DMS53 (cell line): ENCODE measurements at regions not wholly inside any gene's neighbourhood (a gene's known extent, or its start where the extent isn't known, plus 50 kb on each side); places are given as distances from the start of the nearest gene placed in this dataset.
"Not testable (repeated sequence)": the region's sequence is repeated elsewhere in the genome, so short reads cannot be mapped to it uniquely, and the experiment has no call there.

Experiments used
- DNase-seq: peaks from one replicate; lab custom pipeline; 2025; lab: John Stamatoyannopoulos, UW

DNA sequence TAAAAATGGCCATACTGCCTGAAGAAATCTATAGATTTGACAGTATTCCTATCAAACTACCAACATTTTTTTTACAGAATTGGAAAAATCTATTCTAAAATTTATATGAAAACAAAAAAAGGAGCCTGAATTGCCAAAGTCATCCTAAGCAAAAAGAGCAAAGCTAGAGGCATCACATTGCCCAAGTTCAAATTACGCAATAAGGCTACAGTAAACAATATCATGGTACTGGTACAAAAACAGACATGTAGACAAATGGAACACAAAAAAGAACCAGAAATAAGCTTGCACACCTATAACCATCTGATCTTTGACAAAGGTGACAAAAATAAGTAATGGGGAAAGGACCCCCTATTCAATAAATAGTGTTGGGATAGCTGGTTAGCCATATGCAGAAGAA, 50.2 kb upstream of the THSD7B start:
- no peak for DNase-seq

DNA sequence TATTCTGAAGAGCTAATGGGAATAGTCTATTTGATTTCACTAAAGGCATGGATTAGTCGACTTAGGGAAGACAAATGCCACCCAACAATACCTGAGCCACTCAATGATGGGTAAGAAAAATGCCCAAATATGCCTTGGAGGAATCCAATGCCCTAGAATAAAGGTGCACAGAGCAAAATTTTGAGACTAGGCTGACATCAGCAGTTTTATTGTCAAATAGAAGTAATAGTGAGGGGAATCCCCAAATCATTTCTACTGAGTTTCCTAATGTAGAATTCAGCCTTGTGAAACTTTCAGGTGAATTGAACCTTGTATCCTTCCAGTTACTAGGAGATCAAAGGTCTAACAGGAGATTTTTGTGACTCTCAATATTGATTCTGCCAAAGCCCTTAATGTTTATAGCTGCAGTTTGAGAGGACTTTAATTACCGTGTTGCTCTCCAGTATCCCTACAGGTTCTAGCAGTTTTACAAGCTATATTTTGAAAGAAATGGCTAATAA, 50.8 kb upstream of the THSD7B start:
- no peak for DNase-seq

DNA sequence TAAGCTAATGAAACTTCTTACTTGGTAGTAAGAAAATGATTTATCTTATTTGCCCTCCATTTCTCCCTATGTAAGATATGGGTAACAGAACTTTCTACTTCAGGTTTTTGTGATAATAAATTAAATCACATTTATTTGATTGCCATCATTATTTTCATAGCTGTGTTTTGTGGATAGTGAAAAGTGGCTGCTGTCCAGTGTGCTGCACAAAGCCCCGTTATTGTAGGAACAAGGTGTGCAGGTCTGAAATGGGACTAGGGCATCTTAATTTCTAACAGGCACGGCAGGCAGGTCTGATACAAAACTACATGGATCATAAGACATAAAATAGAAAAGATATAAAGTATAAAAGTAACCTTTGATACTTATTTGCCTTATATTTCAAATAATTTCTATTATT, 51.6 kb upstream of the THSD7B start:
- no peak for DNase-seq

DNA sequence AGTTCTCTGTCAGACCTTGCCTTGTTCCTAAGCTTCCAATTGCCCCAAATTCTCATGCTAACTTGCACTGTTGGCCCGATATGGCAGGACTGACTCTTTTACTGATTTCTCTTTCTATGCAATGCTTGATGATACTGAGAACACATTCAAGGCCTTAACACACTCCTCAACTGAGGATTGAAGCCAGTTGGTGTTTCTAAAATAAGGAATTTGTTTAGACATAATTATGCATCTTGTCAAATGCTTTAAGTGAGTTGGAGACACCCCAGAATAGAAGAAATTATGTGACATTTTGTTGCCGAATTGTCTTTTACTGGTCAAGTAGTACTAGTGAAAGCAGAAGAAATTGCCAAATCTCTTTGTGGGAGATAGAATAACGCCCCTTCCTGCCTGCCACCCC, 60.0 kb upstream of the THSD7B start:
- DNase-seq = no peak

DNA sequence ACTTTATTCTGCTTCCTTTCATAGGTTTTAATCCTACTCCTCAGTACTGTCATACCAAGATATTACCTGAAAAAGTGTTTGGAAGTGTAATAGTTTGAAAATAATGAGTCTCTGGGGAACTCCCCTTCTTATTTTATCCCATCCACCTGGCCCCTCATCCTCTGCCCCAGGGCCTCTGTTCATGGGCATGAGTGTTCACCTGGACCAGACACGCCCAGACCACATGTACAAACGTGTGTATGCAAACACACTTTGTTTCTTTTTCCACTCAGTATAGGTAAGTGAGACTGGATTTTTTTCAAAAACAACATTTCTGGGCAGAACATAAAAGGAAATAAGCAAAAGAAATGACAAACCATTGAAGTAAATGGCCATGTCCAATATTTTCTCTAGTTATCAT, 62.1 kb upstream of the THSD7B start:
- no peak for DNase-seq

DNA sequence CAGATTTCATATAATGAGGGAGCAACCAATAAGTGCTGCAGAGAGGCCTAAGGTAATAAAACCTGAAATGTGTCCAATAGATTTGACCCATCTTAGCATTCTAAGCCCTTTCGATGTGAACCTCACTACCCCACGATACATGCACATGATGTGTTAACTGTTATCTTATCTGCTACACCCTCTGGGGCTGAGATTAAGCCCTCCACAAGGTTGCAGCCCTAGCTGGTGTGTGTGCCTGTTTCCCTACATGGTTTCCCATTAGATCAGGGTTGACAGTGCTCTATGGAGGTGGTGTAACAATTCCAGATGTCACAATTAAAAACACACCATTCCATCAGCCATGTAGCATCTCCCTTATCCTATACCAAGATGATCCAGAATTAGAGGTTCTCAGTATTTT, 68.9 kb upstream of the THSD7B start:
- DNase-seq = no peak

DNA sequence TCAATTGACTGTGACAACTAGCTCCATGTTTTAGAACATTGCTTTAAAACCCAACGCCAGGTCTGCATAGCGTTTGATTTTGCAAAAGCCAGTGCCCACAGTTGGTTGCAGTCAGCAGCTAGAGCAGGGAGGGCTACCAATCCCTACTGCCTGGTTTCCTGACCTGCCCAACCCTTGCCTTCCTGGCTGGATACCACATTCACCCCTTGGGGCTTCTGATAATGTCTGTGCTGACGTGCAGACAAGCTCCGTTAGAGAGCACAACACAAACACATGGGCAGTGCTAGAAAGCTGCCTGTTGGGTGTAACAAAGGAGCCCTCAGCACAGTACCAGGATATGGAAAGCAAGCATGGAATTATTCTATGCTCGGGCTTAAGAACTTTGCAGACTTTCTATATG, 71.4 kb upstream of the THSD7B start:
- DNase-seq = no peak

DNA sequence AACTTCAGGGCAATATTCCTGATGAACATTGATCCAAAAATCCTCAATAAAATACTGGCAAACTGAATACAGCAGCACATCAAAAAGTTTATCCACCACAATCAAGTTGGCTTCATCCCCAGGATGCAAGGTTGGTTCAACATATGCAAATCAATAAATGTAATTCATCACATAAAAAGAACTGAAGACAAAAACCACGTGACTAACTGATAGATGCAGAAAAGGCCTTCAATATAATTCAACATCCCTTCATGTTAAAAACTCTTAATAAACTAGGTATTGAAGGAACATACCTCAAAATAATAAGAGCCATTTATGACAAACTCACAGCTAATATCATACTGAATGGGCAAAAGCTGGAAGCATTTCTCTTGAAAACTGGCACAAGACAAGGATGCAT, 85.3 kb upstream of the THSD7B start:
- not testable (repeated sequence) for DNase-seq

DNA sequence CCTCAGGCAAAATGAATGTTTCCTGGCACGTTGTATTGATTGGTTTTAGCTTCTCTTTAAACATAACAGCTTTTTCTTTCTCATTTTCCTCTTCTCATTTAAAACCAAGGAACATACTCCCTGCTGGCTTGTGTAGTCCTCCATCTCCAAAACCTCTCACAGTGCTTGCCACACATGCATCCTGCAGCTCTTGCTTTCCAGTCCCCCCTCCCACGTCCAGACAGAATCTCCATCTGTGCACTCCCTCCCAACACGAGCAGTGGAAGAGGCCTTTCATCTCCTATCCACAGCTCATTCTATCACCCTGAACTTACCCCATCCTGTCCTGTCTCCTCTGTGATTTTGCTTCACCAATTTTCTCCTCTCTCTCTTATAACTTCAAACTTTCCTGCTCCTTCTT, 99.6 kb upstream of the THSD7B start:
- no peak for DNase-seq

DNA sequence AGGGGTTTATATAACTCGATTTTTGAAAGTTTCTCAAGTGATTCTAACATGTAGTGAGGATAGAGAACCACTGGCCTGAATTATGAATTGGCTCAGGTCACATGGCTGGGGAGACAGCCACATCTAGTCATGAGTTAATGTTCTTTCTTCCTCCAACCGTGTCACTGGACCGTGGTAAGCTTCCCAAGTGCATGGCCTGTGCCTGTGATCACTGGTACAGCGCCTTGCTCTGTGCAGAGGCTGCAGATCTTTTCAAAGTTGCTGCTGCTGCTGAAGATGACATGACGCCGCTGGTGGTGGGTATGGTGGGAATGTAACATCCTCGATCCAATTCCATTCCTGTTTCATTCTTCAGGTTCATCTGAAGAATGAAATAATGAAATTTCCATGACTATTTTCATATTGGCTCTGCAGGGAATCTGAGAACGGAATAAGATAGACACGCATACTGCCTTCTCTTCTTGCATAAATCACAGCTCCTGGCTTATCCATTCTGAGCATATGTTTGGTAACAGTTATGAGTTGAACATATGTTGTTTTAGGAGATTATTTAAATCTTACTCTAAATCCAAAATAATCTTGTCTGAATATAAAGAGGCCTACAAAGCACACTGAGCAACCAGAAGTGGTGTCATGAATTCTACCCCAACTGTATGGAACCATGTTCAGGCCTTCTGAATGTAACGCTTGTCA, 100.5 kb upstream of the THSD7B start:
- no peak for DNase-seq

DNA sequence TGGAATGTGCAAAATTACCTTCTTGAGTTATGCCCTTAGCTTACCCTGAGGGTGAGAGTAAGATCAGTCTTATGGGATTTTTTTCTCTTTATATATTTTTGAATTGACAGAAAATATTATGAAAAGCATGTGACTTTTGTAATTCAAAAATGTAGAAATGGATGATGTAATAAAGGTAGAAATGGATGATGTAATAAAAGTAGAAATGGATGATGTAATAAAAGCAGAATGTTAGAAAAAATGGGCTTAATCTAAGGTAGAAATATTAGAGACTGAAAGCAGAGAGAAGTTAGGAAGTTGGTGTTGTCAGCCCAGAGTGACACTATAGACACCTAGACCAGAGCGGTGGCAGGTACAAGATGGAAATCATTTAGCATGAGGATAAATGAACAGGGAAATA, 107.1 kb upstream of the THSD7B start:
- no peak for DNase-seq

DNA sequence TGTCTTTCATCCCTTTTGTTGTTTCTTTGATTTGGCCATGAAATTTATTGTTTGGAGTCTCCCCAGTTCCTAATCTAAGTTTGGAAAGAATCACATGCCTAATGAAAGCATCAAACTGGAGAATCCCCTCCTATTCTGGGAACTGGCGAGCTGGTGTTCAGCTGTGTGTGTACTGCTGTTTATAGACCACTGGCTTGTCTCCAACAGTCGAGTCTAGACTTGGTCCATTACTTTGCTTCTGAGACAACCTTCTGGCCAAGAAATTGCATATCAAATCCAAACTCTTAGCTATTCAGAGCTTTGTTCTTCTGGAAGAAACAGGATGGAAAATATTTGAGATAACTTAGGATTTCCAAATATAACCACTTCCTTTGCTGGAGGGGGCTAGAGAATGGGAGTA, 111.5 kb upstream of the THSD7B start:
- no peak for DNase-seq

DNA sequence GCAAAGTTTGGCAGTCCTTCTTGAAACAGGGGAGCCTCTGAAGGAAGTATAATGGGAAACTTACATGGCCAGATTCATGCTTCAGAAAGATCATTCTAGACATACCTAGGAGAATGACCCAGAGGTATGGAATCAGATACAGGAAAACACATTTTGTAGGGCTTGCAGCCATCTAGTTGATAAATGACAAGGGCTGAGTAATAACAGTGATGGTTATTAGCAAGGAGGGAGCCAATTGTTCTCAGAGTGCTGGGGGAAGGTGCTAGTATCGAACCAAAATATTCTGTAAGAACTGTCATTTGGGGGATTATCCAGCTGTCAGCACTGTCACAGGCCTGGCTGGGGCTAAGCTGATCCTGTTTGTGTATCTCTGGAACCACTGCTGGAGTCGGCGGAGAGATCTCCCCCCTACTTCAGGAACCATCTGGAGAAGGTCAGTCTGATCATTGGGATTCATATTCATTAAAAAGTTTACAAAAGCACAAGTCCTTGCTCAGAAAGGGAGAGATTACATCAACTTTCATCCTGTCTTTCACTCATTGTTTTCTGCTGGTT, 113.8 kb upstream of the THSD7B start:
- DNase-seq = no peak

DNA sequence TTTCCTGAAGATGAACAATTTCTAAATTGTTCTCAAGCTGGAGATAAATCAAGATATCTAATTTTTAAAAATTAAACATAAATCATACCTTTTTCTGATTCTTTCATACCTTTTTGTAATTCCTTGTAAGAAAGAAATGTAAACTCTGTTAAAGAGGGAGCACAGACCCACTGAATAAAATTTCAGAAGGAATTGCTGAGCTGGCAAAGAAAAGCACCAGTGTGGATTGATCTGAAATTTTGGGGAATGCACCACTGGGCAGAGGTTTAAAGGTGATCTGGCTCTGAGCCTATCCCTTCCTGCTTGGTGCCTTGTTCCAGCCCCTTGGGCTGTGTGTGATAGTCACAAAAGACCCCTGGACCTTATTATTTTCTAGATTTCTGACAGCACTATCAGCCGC, 118.3 kb upstream of the THSD7B start:
- no peak for DNase-seq

DNA sequence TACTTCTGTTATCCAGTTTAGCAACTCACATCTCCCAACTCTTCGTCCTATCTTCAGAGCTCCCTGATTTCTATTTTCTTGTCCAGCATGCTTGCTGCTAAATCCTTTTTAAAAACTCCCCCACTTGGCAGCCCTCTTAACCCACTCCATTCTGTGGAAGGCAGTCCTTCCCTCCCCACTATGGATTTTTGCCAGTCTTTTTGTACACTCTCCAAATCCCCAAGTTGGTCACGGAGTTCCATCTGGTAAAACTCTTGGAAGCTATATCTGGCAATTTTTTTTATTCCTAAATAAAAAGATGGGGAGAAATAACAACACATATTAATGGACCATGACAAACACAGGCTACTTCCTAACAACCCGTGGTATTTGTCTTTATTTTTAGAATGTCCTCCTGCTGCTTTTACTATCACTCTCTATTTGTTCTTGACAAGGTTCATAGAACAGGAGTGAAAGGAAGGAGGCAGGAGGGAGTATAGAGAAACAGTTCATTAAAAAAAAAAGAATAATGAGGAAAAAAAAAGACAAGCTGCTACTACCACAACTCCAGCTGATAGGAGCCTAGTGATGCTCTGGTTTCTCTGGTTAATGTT, 120.0 kb upstream of the THSD7B start:
- no peak for DNase-seq

DNA sequence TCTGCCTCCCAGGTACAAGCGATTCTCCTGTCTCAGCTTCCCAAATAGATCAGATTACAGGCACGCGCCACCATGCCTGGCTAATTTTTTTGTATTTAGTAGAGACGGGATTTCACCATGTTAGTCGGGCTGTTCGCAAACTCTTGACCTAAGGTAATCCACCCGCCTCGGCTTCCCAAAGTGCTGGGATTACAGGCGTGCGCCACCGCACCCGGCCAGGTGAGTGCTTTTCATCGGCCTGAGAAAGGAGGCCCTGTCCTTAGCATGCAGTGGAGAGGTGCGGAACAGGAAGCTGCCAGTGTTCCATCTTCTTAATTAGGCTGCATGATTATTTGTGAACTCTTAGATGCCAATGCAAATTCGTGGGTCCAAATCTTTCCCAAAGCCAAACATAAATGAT, 125.7 kb upstream of the THSD7B start:
- DNase-seq = no peak

DNA sequence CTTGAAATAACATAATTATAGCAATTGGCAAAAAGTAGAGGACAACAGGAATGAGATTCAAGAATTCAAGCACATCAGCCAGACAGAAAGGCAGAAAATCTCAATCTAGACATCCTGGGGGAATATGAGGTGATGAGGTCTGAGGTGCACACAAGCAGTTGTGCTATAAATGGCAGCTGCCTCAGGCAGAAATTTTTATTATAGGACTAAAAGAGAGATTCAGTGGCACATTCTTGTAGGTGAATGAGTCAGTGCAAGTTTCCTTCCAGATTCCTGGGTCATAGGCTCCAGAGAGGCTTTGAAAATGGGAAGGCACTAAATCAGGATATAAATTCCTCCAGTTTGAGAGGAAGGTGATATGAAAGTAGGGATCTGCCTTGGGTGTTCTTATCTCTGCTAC, 127.2 kb upstream of the THSD7B start:
- no peak for DNase-seq

DNA sequence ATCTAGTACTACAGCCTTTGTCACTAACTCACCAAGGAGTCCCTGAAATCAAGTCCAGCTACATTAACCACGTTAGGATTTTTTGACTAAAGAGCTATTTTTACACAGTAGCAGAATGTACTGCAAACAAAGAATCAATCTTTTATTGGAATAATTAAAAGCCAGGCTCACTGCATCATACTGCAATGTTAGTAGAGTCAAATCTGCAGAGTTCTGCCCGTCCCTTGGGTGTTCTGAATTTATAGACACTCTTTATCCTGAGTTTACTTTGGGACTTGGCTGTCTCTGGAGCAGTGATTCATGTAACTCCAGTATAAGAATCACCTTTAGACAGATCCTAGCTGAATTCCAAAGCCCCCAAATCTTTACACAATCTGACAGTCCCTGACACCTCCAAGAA, 127.9 kb upstream of the THSD7B start:
- no peak for DNase-seq

DNA sequence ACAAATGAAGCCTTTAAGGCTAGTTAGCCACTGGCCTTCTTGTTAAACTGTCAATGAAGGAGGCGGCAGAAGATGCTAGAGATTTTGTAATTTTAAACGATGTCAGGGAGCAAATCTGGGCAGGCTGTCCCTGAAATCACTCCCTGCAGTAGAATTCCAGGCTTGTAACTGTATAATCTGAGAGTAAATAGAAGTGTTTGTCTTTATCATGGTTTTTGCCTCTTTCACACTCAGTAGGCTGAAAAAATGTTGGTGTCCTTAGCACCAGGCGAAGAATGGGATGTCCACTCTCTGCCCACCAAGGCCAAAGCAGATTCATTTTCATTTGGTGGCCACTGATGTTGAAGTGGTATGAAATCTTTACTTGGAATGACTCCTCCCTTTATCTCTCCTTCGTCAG, 136.9 kb upstream of the THSD7B start:
- no peak for DNase-seq

DNA sequence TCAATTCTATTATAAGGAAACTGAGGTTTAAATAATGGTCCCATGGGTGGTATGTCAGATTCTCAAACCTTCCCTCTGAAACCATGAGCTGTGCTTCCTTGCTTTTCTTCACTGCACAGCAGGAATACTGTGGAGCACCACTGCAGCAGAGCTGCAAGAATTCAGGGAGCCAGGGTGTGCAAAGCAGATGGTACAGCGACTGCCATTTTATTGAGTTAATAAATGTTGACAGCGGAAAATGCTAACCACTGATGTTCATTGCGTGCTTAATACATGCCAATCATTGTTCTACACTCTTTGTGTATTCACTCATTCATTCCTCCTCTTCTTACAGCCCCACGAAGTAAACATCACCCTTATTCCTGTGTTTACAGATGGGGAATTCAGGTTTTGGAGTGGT, 152.2 kb upstream of the THSD7B start:
- no peak for DNase-seq

DNA sequence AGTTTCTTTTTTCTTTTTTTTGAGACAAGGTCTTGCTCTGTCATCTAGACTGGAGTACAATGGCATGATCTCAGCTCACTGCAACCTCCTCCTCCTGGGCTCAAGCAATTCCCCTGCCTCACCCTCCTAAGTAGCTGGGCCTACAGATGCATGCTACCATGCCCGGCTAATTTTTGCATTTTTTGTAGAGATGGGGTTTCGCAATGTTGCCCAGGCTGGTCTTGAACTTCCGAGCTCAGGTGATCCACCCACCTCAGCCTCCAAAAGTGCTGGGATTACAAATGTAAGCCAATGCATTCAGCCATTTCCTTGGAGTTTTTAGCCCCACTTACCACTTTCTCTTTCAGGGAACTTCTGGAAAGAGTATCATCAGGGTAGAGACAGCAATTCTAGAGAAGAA, 153.3 kb upstream of the THSD7B start:
- no peak for DNase-seq

DNA sequence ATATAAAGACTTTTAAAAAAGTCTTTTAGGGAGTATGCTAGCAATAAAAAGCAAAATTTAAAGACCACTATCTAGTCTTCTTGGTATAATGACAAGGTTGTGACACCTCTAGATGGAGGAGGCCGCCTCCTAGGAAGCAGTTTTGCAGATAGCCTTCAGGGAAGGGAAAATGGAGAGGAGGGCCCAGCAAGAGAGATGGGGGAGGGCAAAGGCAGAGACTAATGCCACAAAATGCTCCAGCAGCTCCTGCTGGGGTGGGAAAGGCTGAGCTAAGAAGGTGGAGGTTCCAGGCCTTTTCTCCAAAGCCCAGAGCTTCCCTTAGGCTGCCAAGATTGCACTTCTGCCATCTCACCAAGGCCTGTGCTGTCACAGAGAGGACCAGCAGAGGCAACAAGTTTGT, 153.9 kb upstream of the THSD7B start:
- no peak for DNase-seq

DNA sequence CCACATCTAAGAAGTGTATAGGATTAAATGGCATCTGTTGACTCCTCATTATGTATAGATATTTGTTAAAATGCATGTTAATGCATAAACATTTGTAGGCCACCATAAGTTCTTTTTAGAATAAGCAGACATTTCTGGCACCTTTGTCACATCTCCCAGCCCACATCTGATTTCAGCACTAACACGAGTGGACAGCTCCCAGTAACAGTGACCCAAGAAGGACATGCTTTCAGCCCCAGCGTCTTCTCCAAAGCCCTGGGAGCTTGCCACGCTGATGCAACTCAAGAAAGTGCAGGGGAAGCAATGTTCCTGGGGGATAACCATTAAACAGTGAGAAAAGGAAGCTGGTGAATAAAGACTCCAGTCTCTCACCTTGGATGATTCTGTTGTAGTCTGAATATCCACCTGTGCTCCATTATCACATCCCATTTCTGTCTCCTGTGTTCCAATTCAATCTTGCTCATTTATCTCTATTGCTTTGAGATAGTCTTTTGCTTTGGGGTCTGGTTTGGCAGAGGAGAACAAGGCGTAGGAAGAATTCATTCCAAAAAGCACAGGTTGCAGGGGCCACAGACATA, 182.6 kb upstream of the THSD7B start:
- DNase-seq = no peak

DNA sequence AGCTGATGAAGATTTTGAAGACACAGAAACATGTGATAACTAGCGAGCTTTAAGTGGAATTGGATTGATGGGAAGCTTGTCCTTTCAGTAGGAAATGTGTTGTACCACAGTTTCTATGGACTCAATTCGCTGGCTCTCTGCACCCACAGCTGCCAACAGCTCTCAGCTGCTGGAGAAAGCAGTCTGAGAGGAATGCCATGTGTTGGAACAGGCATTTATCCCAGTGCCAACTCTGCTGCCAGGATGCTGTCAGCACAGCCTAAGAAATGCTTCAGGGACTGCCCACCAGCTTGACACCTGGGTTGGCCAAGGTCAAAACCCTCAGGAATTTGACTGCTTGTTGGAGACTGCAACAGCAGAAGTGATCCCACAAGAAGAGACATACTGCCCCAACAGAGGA, 193.0 kb upstream of the THSD7B start:
- DNase-seq = no peak
